IPS-NIHi7 (cell line): ENCODE measurements at regions not wholly inside any gene's neighbourhood (a gene's known extent, or its start where the extent isn't known, plus 50 kb on each side); places are given as distances from the start of the nearest gene placed in this dataset.
"Not testable (repeated sequence)": the region's sequence is repeated elsewhere in the genome, so short reads cannot be mapped to it uniquely, and the experiment has no call there.

Experiments used
- DNase-seq: peaks from one replicate; pipeline ENCODE4 v3.0.0; 2012; ENCODE audit warnings: mixed read lengths; ENCODE audit errors: extremely low spot score

GRCh38 chr7:13778967-13779366 lies 210.5 kb downstream of the ETV1 start:
- no peak for DNase-seq

GRCh38 chr7:13790611-13791010 lies 198.9 kb downstream of the ETV1 start:
- no peak for DNase-seq

- no peak for DNase-seq
Observed at GRCh38 chr7:13792208-13792607, 197.3 kb downstream of the ETV1 start.

GRCh38 chr7:13793926-13794325 lies 195.5 kb downstream of the ETV1 start:
- DNase-seq, result no peak

GRCh38 chr7:13794581-13794980 lies 194.9 kb downstream of the ETV1 start:
- DNase-seq, result no peak

GRCh38 chr7:13797545-13797944 lies 191.9 kb downstream of the ETV1 start:
- DNase-seq, result peak; percentile 19

GRCh38 chr7:13800694-13801448 lies 188.6 kb downstream of the ETV1 start:
- DNase-seq, result no peak

GRCh38 chr7:13801669-13802068 lies 187.8 kb downstream of the ETV1 start:
- no peak for DNase-seq

GRCh38 chr7:13802651-13803050 lies 186.8 kb downstream of the ETV1 start:
- no peak for DNase-seq

GRCh38 chr7:13803134-13803533 lies 186.3 kb downstream of the ETV1 start:
- DNase-seq, result no peak

- not testable (repeated sequence) for DNase-seq
Observed at GRCh38 chr7:13806089-13806867, 183.2 kb downstream of the ETV1 start.

- not testable (repeated sequence) for DNase-seq
Observed at GRCh38 chr7:13817230-13817629, 172.2 kb downstream of the ETV1 start.

GRCh38 chr7:13821152-13821787 lies 168.2 kb downstream of the ETV1 start:
- DNase-seq, result no peak

- no peak for DNase-seq
Observed at GRCh38 chr7:13822678-13823077, 166.8 kb downstream of the ETV1 start.

GRCh38 chr7:13826752-13827151 lies 162.7 kb downstream of the ETV1 start:
- no peak for DNase-seq

- no peak for DNase-seq
Observed at GRCh38 chr7:13827716-13828115, 161.8 kb downstream of the ETV1 start.

GRCh38 chr7:13829231-13829630 lies 160.2 kb downstream of the ETV1 start:
- DNase-seq, result no peak

GRCh38 chr7:13829914-13830900 lies 159.3 kb downstream of the ETV1 start:
- DNase-seq, result no peak

GRCh38 chr7:13832346-13832745 lies 157.1 kb downstream of the ETV1 start:
- DNase-seq, result no peak

GRCh38 chr7:13834328-13834761 lies 155.1 kb downstream of the ETV1 start:
- DNase-seq, result peak; percentile 18

GRCh38 chr7:13835442-13835841 lies 154.0 kb downstream of the ETV1 start:
- peak; percentile 12 for DNase-seq
